Glutamatergic neuron (in vitro differentiated cells): ENCODE measurements at regions not wholly inside any gene's neighbourhood (a gene's known extent, or its start where the extent isn't known, plus 50 kb on each side); places are given as distances from the start of the nearest gene placed in this dataset.

Experiments
- DNase-seq: peaks from one replicate; pipeline ENCODE4 v3.0.0; 2022
- H3K27ac Mint-ChIP-seq: one replicate; pipeline ENCODE4 v1.8.0; 2020; ENCODE audit warnings: mild to moderate bottlenecking, mixed read lengths, inconsistent platforms; ENCODE audit not compliant: unreplicated experiment
- H3K27me3 Mint-ChIP-seq: one replicate; pipeline ENCODE4 v1.8.0; 2020; ENCODE audit warnings: mild to moderate bottlenecking, moderate library complexity, mixed read lengths, inconsistent platforms; ENCODE audit not compliant: unreplicated experiment
- H3K36me3 Mint-ChIP-seq: one replicate; pipeline ENCODE4 v1.8.0; 2020; ENCODE audit warnings: mild to moderate bottlenecking, mixed read lengths, inconsistent platforms; ENCODE audit not compliant: unreplicated experiment
- H3K4me1 Mint-ChIP-seq: one replicate; pipeline ENCODE4 v1.8.0; 2020; ENCODE audit warnings: mild to moderate bottlenecking, low read depth, mixed read lengths, inconsistent platforms; ENCODE audit not compliant: unreplicated experiment
- H3K4me3 Mint-ChIP-seq: one replicate; pipeline ENCODE4 v1.8.0; 2020; ENCODE audit warnings: mild to moderate bottlenecking, mixed read lengths, inconsistent platforms; ENCODE audit not compliant: unreplicated experiment
- H3K9me3 Mint-ChIP-seq: one replicate; pipeline ENCODE4 v1.8.0; 2020; ENCODE audit warnings: mild to moderate bottlenecking, moderate library complexity, mixed read lengths, inconsistent platforms; ENCODE audit not compliant: unreplicated experiment
- CTCF ChIP-seq: fragments of 200-600 bp; sonication (generic); IDR thresholded peaks from one replicate; pipeline ENCODE4 v1.5.0; 2021; ENCODE audit not compliant: partially characterized antibody, unreplicated experiment

GRCh38 chr1:30611741-30612309 lies 111.6 kb downstream of the MATN1 start:
- DNase-seq, result no peak
- no peak overlapping the region for H3K4me3 Mint-ChIP-seq
- H3K36me3 Mint-ChIP-seq, result no peaks in the 10 kb centered on the region
- TF ChIP-seq CTCF, result no peak
- peaks cover 5% of the 10 kb centered on the region for H3K27me3 Mint-ChIP-seq
- H3K27ac Mint-ChIP-seq, result no peak overlapping the region
- peaks cover 2% of the 10 kb centered on the region for H3K9me3 Mint-ChIP-seq
- H3K4me1 Mint-ChIP-seq, result peaks cover 5% of the 10 kb centered on the region

GRCh38 chr1:30610917-30611316 lies 112.5 kb downstream of the MATN1 start:
- no peak for DNase-seq
- Mint-ChIP-seq H3K9me3 (peaks cover 2% of the 10 kb centered on the region), H3K27ac (no peak overlapping the region), H3K27me3 (peaks cover 5% of the 10 kb centered on the region), H3K4me1 (peaks cover 7% of the 10 kb centered on the region), H3K36me3 (no peaks in the 10 kb centered on the region), H3K4me3 (no peak overlapping the region)
- TF ChIP-seq CTCF, result no peak

- peaks cover 5% of the 10 kb centered on the region for H3K27me3 Mint-ChIP-seq
- no peak for TF ChIP-seq CTCF
- DNase-seq, result peak; percentile 35
- no peaks in the 10 kb centered on the region for H3K36me3 Mint-ChIP-seq
- H3K4me1 Mint-ChIP-seq, result peaks cover 7% of the 10 kb centered on the region
- H3K27ac Mint-ChIP-seq, result peak overlapping the region; percentile 75
- H3K9me3 Mint-ChIP-seq, result peaks cover 2% of the 10 kb centered on the region
- peak overlapping the region; percentile 44 for H3K4me3 Mint-ChIP-seq
Measured at GRCh38 chr1:30609999-30610345, 113.4 kb downstream of the MATN1 start.

GRCh38 chr1:30609336-30609998 lies 113.9 kb downstream of the MATN1 start:
- Mint-ChIP-seq H3K4me3 (no peak overlapping the region), H3K27ac (peak overlapping the region; percentile 75), H3K9me3 (peaks cover 2% of the 10 kb centered on the region), H3K27me3 (peaks cover 5% of the 10 kb centered on the region), H3K36me3 (no peaks in the 10 kb centered on the region), H3K4me1 (peaks cover 7% of the 10 kb centered on the region)
- DNase-seq, result no peak
- TF ChIP-seq CTCF, result no peak

- DNase-seq, result no peak
- H3K9me3 Mint-ChIP-seq, result peaks cover 3% of the 10 kb centered on the region
- peaks cover 5% of the 10 kb centered on the region for H3K27me3 Mint-ChIP-seq
- H3K27ac Mint-ChIP-seq, result no peak overlapping the region
- no peak for TF ChIP-seq CTCF
- no peak overlapping the region for H3K4me3 Mint-ChIP-seq
- H3K4me1 Mint-ChIP-seq, result peaks cover 7% of the 10 kb centered on the region
- no peaks in the 10 kb centered on the region for H3K36me3 Mint-ChIP-seq
Measured at GRCh38 chr1:30607723-30608122, 115.7 kb downstream of the MATN1 start.
